H9 (cell line): ENCODE measurements at regions not wholly inside any gene's neighbourhood (a gene's known extent, or its start where the extent isn't known, plus 50 kb on each side); places are given as distances from the start of the nearest gene placed in this dataset.

ENCODE experiments used
- DNase-seq: peaks from one replicate; pipeline ENCODE4 v3.0.0-alpha.2; 2017
- H2AFZ ChIP-seq: one replicate; pipeline ENCODE4 v1.6.1; 2013; ENCODE audit warnings: mild to moderate bottlenecking, low read length, control low read depth, moderate library complexity
- H2AK5ac ChIP-seq: 2 replicates; pipeline ENCODE4 v1.6.1; 2013; ENCODE audit warnings: low read length, control low read depth, mixed read lengths; ENCODE audit not compliant: insufficient read length
- H2BK120ac ChIP-seq: one replicate; pipeline ENCODE4 v1.6.1; 2013; ENCODE audit warnings: low read depth, mild to moderate bottlenecking, low read length, control low read depth, inconsistent platforms; ENCODE audit not compliant: poor library complexity, severe bottlenecking
- H2BK12ac ChIP-seq: 2 replicates; pipeline ENCODE4 v1.6.1; 2013; ENCODE audit warnings: low read length, control low read depth, mixed read lengths, low read depth; ENCODE audit not compliant: insufficient read length
- H2BK15ac ChIP-seq: 2 replicates; pipeline ENCODE4 v1.6.1; 2013; ENCODE audit warnings: low read depth, low read length, control low read depth
- H2BK20ac ChIP-seq: one replicate; pipeline ENCODE4 v1.6.1; 2013; ENCODE audit warnings: low read depth, mild to moderate bottlenecking, low read length, control low read depth, inconsistent platforms; ENCODE audit not compliant: poor library complexity, severe bottlenecking
- H2BK5ac ChIP-seq: 2 replicates; pipeline ENCODE4 v1.6.1; 2013; ENCODE audit warnings: low read length, control low read depth, mixed read lengths; ENCODE audit not compliant: insufficient read length
- H3K14ac ChIP-seq: 2 replicates; pipeline ENCODE4 v1.6.1; 2013; ENCODE audit warnings: low read length, control low read depth; ENCODE audit not compliant: insufficient read depth
- H3K18ac ChIP-seq: 2 replicates; pipeline ENCODE4 v1.6.1; 2013; ENCODE audit warnings: low read depth, mild to moderate bottlenecking, mixed read lengths, low read length, control low read depth; ENCODE audit not compliant: insufficient read length
- H3K23ac ChIP-seq: 2 replicates; pipeline ENCODE4 v1.6.1; 2013; ENCODE audit warnings: low read length, control low read depth, mixed read lengths, low read depth; ENCODE audit not compliant: insufficient read length
- H3K23me2 ChIP-seq: 2 replicates; pipeline ENCODE4 v1.6.1; 2013; ENCODE audit warnings: low read depth, mild to moderate bottlenecking, mixed read lengths, low read length, control low read depth; ENCODE audit not compliant: insufficient read length, poor library complexity, severe bottlenecking
- H3K27ac ChIP-seq: 2 replicates; pipeline ENCODE4 v1.5.1; 2013; ENCODE audit warnings: low read length, control low read depth, mixed read lengths, low read depth; ENCODE audit not compliant: insufficient read length
- H3K27me3 ChIP-seq: 2 replicates; pipeline ENCODE4 v1.6.1; 2013; ENCODE audit warnings: low read length, control low read depth, inconsistent platforms; ENCODE audit not compliant: insufficient read depth
- H3K4ac ChIP-seq: 2 replicates; pipeline ENCODE4 v1.6.1; 2013; ENCODE audit warnings: low read depth, mild to moderate bottlenecking, control low read depth, inconsistent platforms, low read length, moderate library complexity
- H3K4me1 ChIP-seq: 2 replicates; pipeline ENCODE4 v1.6.1; 2013; ENCODE audit warnings: low read length, control low read depth, inconsistent platforms; ENCODE audit not compliant: insufficient read depth
- H3K4me2 ChIP-seq: 2 replicates; pipeline ENCODE4 v1.6.1; 2013; ENCODE audit warnings: low read length, control low read depth, mixed read lengths; ENCODE audit not compliant: insufficient read length, insufficient read depth
- H3K56ac ChIP-seq: 2 replicates; pipeline ENCODE4 v1.6.1; 2013; ENCODE audit warnings: low read depth, mild to moderate bottlenecking, mixed read lengths, low read length, control low read depth; ENCODE audit not compliant: insufficient read length
- H3K79me1 ChIP-seq: 2 replicates; pipeline ENCODE4 v1.6.1; 2013; ENCODE audit warnings: low read depth, mild to moderate bottlenecking, moderate library complexity, low read length, control low read depth, inconsistent platforms; ENCODE audit not compliant: insufficient read depth, poor library complexity, severe bottlenecking
- H3K79me2 ChIP-seq: 2 replicates; pipeline ENCODE4 v1.6.1; 2013; ENCODE audit warnings: low read length, control low read depth, inconsistent platforms; ENCODE audit not compliant: insufficient read depth
- H3K9ac ChIP-seq: 2 replicates; pipeline ENCODE4 v1.6.1; 2013; ENCODE audit warnings: low read length, control low read depth, mixed read lengths; ENCODE audit not compliant: insufficient read length; ENCODE audit errors: extremely low read depth
- H3K9me3 ChIP-seq: one replicate; pipeline ENCODE4 v1.6.1; 2013; ENCODE audit warnings: low read depth, low read length, inconsistent platforms; ENCODE audit not compliant: control insufficient read depth
- H3T11ph ChIP-seq: one replicate; pipeline ENCODE4 v1.6.1; 2013; ENCODE audit warnings: mild to moderate bottlenecking, low read length, control low read depth, inconsistent platforms
- H4K20me1 ChIP-seq: one replicate; pipeline ENCODE4 v1.6.1; 2013; ENCODE audit not compliant: control insufficient read depth, insufficient read length, insufficient read depth
- H4K5ac ChIP-seq: 2 replicates; pipeline ENCODE4 v1.6.1; 2013; ENCODE audit warnings: low read depth, mild to moderate bottlenecking, mixed read lengths, low read length, control low read depth; ENCODE audit not compliant: insufficient read length
- H4K8ac ChIP-seq: replicated peaks from 2 replicates; pipeline ENCODE4 v1.6.1; 2013; ENCODE audit warnings: low read length, control low read depth, mixed read lengths, low read depth; ENCODE audit not compliant: insufficient read length
- H4K91ac ChIP-seq: 2 replicates; pipeline ENCODE4 v1.6.1; 2013; ENCODE audit warnings: low read depth, mild to moderate bottlenecking, moderate library complexity, mixed read lengths, low read length, control low read depth; ENCODE audit not compliant: insufficient read length
- H3K27ac Mint-ChIP-seq, 3 experiments: 2 replicates in 2 of 3; 3 replicates in 1 of 3; pipeline ENCODE4 v1.8.0; 2020 to 2021; ENCODE audit warnings: mixed read lengths in 3 of 3, mild to moderate bottlenecking in 1 of 3, moderate library complexity in 1 of 3
- H3K27me3 Mint-ChIP-seq: 2 replicates; pipeline ENCODE4 v1.8.0; 2021; ENCODE audit warnings: low read depth, mild to moderate bottlenecking, moderate library complexity, mixed read lengths
- H3K36me3 Mint-ChIP-seq, 3 experiments: 2 replicates in 2 of 3; 3 replicates in 1 of 3; pipeline ENCODE4 v1.8.0; 2020 to 2021; ENCODE audit warnings: low read depth in 3 of 3, mixed read lengths in 3 of 3; ENCODE audit not compliant: insufficient read depth in 1 of 3
- H3K4me1 Mint-ChIP-seq, 2 experiments: 2 replicates each; pipeline ENCODE4 v1.8.0; 2020; ENCODE audit warnings: mixed read lengths in 2 of 2
- H3K4me3 Mint-ChIP-seq, 2 experiments: 2 replicates in 1 of 2; 3 replicates in 1 of 2; pipeline ENCODE4 v1.8.0; 2020 to 2021; ENCODE audit warnings: mild to moderate bottlenecking in 2 of 2, mixed read lengths in 2 of 2, moderate library complexity in 1 of 2
- H3K9me3 Mint-ChIP-seq, 2 experiments: 2 replicates in 1 of 2; 3 replicates in 1 of 2; pipeline ENCODE4 v1.8.0; 2020; ENCODE audit warnings: mild to moderate bottlenecking in 2 of 2, mixed read lengths in 2 of 2, moderate library complexity in 1 of 2
- CTCF ChIP-seq: fragments of 200-600 bp; sonication (generic); conservative IDR thresholded peaks from 3 replicates; pipeline ENCODE4 v1.8.0; 2021; ENCODE audit warnings: antibody characterized with exemption, mild to moderate bottlenecking
- WGBS: extraction: QIAGEN DNeasy Blood & Tissue Kit; methylation state at CpG from one replicate; pipeline ENCODE4 v1.1.7; 2013; ENCODE audit warnings: missing lambda C conversion rate, low lambda C conversion rate, mixed read lengths; ENCODE audit not compliant: insufficient read length; ENCODE audit errors: extremely low coverage; 5-methylcytosine and 5-hydroxymethylcytosine counted together

GRCh38 chr15:97688886-97689285 lies 271.6 kb upstream of the ARRDC4 start:
- WGBS: no CpG with 5 or more reads among the region's 4 CpGs
- DNase-seq: no peak
- no peak overlapping the region for H3K4ac ChIP-seq
- H3K4me1 ChIP-seq: no peaks in the 10 kb centered on the region
- Mint-ChIP-seq H3K4me3 (no peak overlapping the region), H3K36me3 (no peaks in the 10 kb centered on the region), H3K27me3 (no peaks in the 10 kb centered on the region), H3K27ac (no peak overlapping the region), H3K4me1 (no peaks in the 10 kb centered on the region), H3K9me3 (no peaks in the 10 kb centered on the region)
- no peak overlapping the region for H3K4me2 ChIP-seq
- no peaks in the 10 kb centered on the region for H3K27me3 ChIP-seq
- H3K9me3 ChIP-seq: no peaks in the 10 kb centered on the region
- no peak overlapping the region for H3T11ph ChIP-seq
- H2BK120ac ChIP-seq: no peak overlapping the region
- no peak overlapping the region for H2BK15ac ChIP-seq
- no peak overlapping the region for H4K5ac ChIP-seq
- no peaks in the 10 kb centered on the region for H3K79me1 ChIP-seq
- H3K27ac ChIP-seq: no peak overlapping the region
- H4K20me1 ChIP-seq: no peaks in the 10 kb centered on the region
- H3K18ac ChIP-seq: no peak overlapping the region
- H3K79me2 ChIP-seq: no peaks in the 10 kb centered on the region
- no peak overlapping the region for H2BK5ac ChIP-seq
- no peak overlapping the region for H2AFZ ChIP-seq
- TF ChIP-seq CTCF: no peak
- no peak overlapping the region for H2BK20ac ChIP-seq
- no peak overlapping the region for H2AK5ac ChIP-seq
- H3K56ac ChIP-seq: no peak overlapping the region
- no peak overlapping the region for H3K14ac ChIP-seq
- no peak overlapping the region for H3K9ac ChIP-seq
- no peak overlapping the region for H2BK12ac ChIP-seq
- no peak overlapping the region for H4K8ac ChIP-seq
- peaks cover 3% of the 10 kb centered on the region for H3K23me2 ChIP-seq
- no peak overlapping the region for H4K91ac ChIP-seq
- no peak overlapping the region for H3K23ac ChIP-seq
